NT2/D1 (cell line): ENCODE measurements at regions not wholly inside any gene's neighbourhood (a gene's known extent, or its start where the extent isn't known, plus 50 kb on each side); places are given as distances from the start of the nearest gene placed in this dataset.
"Not testable (repeated sequence)": the region's sequence is repeated elsewhere in the genome, so short reads cannot be mapped to it uniquely, and the experiment has no call there.

Experiments
- SUZ12 ChIP-seq: IDR thresholded peaks from 2 replicates; pipeline ENCODE4 v1.6.1; 2011; ENCODE audit not compliant: insufficient read length, insufficient read depth; ENCODE audit errors: extremely low read depth
- YY1 ChIP-seq: IDR thresholded peaks from 2 replicates; pipeline ENCODE4 v1.6.1; 2011; ENCODE audit not compliant: insufficient read length, insufficient read depth
- ZNF274 ChIP-seq: IDR thresholded peaks from 2 replicates; pipeline ENCODE4 v1.6.1; 2011; ENCODE audit warnings: mild to moderate bottlenecking, low read depth, low read length

- not testable (repeated sequence) for TF ChIP-seq YY1, ZNF274, SUZ12
These were observed 189.6 kb downstream of the KLRB1 start for GRCh38 chr12:9417947-9418668.
